RWPE1 (cell line): ENCODE measurements at regions not wholly inside any gene's neighbourhood (a gene's known extent, or its start where the extent isn't known, plus 50 kb on each side); places are given as distances from the start of the nearest gene placed in this dataset.

Source experiments
- CTCF ChIA-PET: fragments of 350-600 bp; sonication (Branson Sonifier 250); formaldehyde crosslinking; extraction: SDS; loops from one replicate; lab custom pipeline; 2021; lab: Yijun Ruan, JAX
- POLR2A ChIA-PET: fragments of 400-600 bp; formaldehyde crosslinking; extraction: SDS; loops from one replicate; lab custom pipeline; 2020; ENCODE audit warnings: antibody characterized with exemption; ENCODE audit not compliant: low non-redundant PET; lab: Yijun Ruan, JAX
- DNase-seq: peaks from one replicate; pipeline ENCODE4 v3.0.0; 2012; ENCODE audit warnings: low spot score
- H3K27ac ChIP-seq: fragments of 450-650 bp; 2 replicates; pipeline ENCODE4 v1.5.1; 2017
- TF ChIP-seq, protein P1 (sequence below): fragments of 450-650 bp; conservative IDR thresholded peaks from 2 replicates; pipeline ENCODE4 v1.5.1; 2017; ENCODE audit warnings: low read depth, mild to moderate bottlenecking

DNA sequence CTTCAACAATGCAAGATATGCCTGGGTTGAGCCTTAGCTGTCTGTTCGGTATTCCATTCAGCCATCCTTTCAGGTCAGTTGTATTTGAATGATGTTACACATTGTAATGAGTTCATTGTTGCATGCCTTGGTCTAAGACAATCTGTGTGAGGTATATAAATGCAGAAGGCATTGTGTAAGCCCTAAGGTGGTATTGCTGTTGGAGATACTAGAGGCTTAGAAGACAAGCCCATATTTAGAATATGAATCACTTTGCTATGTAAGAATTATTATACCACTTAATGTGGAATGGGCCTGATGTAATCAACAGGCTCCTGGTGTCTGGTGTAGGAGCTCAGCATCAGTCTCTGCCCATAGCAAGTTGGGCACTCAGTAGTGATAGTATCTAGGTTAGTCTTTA, 473.4 kb upstream of the GNPDA2 start:
- H3K27ac ChIP-seq, result no peak overlapping the region
- ChIA-PET CTCF (no interaction called here), POLR2A (no interaction called here)
- TF ChIP-seq, protein P1, sequence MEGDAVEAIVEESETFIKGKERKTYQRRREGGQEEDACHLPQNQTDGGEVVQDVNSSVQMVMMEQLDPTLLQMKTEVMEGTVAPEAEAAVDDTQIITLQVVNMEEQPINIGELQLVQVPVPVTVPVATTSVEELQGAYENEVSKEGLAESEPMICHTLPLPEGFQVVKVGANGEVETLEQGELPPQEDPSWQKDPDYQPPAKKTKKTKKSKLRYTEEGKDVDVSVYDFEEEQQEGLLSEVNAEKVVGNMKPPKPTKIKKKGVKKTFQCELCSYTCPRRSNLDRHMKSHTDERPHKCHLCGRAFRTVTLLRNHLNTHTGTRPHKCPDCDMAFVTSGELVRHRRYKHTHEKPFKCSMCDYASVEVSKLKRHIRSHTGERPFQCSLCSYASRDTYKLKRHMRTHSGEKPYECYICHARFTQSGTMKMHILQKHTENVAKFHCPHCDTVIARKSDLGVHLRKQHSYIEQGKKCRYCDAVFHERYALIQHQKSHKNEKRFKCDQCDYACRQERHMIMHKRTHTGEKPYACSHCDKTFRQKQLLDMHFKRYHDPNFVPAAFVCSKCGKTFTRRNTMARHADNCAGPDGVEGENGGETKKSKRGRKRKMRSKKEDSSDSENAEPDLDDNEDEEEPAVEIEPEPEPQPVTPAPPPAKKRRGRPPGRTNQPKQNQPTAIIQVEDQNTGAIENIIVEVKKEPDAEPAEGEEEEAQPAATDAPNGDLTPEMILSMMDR, result no peak
- DNase-seq, result no peak

DNA sequence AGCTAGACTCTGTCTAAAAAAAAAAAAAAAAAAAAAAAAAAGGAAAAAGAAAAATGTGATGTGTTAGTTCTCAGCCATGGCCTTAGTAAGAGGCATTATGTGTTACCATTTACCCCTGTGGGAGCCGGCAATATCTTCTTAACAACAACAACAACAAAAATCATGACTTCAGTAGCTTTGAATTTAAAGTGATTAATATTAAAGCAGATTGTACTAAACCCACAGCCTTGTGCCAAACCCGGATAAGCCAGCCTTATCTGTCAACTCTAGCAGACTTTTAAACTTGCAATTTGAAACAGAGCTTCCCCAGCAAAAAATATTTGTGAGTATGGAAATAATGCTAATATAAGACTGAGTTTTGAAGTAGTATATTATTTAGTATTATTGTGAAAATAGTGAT, 462.1 kb upstream of the GNPDA2 start:
- no peak for DNase-seq
- POLR2A ChIA-PET, result no interaction called here
- H3K27ac ChIP-seq, result no peak overlapping the region
- CTCF ChIA-PET, result no interaction called here
- TF ChIP-seq, protein P1, result no peak

DNA sequence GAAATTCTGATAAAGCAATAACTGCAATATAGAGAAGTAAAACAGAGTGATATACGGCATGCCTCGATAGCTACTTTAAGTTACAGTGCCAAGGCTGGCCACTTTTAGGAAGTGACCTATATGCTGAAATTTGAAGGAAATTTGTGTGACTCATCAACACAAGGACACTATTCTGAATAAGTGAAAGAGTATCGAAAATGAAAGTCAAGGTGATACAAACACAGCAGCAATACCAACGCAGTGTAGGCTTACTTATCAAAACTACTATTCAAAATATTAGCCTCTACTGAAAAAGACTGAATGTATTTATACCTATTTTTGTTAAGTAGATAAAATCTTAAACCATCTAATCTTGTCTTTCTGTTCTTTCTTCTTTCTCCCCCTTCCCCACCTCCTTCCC, 459.9 kb upstream of the GNPDA2 start:
- DNase-seq, result no peak
- CTCF ChIA-PET, result no interaction called here
- H3K27ac ChIP-seq, result no peak overlapping the region
- POLR2A ChIA-PET, result no interaction called here
- TF ChIP-seq, protein P1, result no peak

DNA sequence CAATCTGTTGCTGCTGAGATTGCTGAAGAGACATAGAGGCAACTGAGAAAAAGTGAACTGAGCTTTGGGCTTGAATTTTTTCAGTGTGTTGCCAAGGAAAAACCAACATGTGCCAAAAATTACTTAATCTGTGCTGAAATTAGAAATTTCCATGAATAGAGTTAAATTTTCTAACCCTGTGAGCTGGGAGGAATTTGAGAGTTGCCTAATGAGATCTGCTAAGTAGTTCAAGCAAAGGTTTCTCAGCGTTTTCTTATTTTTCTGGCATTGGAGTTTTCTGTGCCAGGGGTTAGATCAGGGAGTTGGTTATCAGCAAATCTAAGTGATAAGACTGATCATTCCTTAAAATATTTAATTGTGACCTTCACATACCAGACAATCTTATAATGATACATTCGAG, 457.5 kb upstream of the GNPDA2 start:
- TF ChIP-seq, protein P1, result no peak

DNA sequence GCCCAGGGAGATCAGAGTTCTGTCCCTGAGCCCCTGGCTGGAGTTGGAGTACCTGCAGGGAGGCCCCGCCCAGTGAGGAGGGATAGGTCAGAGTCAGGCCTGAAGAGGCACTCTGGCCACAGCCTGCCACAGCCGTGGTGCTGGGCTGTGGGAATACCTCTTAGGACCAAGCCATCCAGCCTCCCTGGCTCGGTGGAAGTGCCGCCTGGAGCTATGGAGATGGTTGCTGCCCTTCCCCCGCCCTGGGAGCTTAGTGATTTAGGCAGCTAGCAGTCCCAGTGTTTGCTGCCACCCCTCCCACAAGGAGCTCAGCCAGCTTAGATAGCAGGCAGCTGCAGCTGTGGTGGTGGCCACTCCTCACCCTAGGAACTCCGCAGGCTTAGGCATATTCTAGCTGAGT, 446.3 kb upstream of the GNPDA2 start:
- DNase-seq, result no peak
- CTCF ChIA-PET, result no interaction called here
- POLR2A ChIA-PET, result no interaction called here
- no peak overlapping the region for H3K27ac ChIP-seq
- TF ChIP-seq, protein P1, result no peak

More for the DNA sequence above, 457.5 kb upstream of the GNPDA2 start:
- ChIA-PET POLR2A (no interaction called here), CTCF (interaction anchor here (0.6 kb wide), 1 partner anchor 1398 kb away, joined by 3 read pairs; no protein-coding TSS in a partner anchor)
- no peak overlapping the region for H3K27ac ChIP-seq
- DNase-seq, result no peak

DNA sequence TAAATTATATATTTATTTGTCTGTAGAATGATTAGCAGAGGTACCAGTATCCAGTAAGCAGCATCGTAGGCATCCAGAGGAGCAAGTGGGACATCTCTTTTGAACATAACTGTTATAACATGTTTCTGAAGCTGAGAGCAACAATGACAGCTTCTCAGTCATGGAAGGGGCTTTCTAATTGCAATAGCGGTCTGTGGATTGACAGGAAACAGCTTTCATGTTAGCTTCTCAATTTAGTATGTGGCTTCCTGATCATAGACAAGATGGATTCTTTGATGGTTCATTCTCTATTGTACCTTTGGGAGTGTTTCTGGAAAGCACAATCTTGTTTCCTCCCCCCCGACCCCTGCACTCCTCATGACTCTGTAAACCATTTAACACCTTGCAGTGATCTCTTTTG, 434.6 kb upstream of the GNPDA2 start:
- ChIA-PET POLR2A (no interaction called here), CTCF (interaction anchor here (0.7 kb wide), 1 partner anchor 29 kb away, joined by 3 read pairs; no protein-coding TSS in a partner anchor)
- no peak overlapping the region for H3K27ac ChIP-seq
- DNase-seq, result no peak
- TF ChIP-seq, protein P1, result no peak
